ENCODE measurements at regions not wholly inside any gene's neighbourhood (a gene's known extent, or its start where the extent isn't known, plus 50 kb on each side); places are given as distances from the start of the nearest gene placed in this dataset.

GRCh38 chr6:105966481-105966880 is 119.7 kb upstream of the PRDM1 start:
- no peak for DNase-seq (ENCODE audit: insufficient read length, low spot score)
- no peak for FAIRE-seq
- no peak for TF ChIP-seq POLR2A (IDR thresholded peaks at IDR 0.05; ENCODE audit: low read depth, low read length)

DNA sequence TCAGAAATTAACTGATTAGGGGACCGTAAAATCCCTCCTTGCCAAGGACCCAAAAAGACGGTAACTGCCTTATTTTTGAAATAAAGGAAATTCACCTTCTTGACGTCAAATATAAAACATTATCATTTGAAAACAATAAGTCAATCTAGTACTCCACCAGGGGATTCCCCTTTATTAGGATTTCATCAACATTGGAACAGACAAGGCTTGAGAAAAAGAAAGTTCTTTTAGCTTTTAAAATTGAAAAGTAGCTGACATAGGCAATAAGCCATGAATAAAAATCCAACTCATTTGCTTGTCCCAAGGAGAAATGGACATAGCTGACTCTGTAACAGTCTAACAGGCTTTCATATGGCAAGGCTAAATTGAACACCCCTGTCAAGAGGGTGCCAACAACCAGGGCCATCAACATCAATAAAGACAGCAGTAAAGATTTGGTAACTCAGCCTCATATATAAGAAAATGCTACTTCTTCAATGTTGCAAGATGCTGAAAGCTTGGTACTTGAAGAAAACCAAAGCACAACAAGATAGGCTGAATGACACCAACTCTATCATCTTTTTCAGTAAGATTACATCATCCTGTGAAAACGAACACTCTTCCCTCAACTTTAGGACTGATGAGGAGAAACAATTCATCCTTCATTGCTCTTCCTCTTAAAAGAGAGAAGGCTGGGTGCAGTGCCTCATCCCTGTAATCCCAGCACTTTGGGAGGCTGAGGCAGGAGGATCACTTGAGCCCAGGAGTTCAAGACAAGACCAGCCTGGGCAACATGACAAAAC is 121.0 kb upstream of the PRDM1 start:
- DNase-seq (ENCODE audit: insufficient read length, low spot score) (no peak), FAIRE-seq (no peak)
- TF ChIP-seq POLR2A (IDR thresholded peaks at IDR 0.05; ENCODE audit: low read depth, low read length), result no peak

DNA sequence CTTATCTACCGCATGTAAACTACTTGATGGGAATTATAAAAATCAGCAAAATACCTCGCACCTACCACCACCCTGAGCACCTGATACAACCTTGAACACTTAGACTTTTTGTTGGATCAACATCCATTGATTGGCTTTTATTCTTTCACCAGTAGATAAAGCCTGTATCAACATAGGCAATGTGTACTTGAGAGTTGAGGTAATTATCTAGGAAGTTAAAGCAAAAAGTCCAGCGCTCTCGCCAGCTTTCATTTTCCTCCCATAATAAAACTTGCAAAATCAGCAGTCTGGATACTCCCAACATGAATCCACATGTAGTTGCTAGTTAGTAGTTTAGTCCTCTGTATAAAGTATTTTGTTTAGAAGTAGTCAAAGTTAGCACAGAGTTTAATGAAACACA is 132.0 kb upstream of the PRDM1 start:
- DNase-seq (ENCODE audit: insufficient read length, low spot score) (no peak), FAIRE-seq (no peak)
- no peak for TF ChIP-seq POLR2A (IDR thresholded peaks at IDR 0.05; ENCODE audit: low read depth, low read length)

DNA sequence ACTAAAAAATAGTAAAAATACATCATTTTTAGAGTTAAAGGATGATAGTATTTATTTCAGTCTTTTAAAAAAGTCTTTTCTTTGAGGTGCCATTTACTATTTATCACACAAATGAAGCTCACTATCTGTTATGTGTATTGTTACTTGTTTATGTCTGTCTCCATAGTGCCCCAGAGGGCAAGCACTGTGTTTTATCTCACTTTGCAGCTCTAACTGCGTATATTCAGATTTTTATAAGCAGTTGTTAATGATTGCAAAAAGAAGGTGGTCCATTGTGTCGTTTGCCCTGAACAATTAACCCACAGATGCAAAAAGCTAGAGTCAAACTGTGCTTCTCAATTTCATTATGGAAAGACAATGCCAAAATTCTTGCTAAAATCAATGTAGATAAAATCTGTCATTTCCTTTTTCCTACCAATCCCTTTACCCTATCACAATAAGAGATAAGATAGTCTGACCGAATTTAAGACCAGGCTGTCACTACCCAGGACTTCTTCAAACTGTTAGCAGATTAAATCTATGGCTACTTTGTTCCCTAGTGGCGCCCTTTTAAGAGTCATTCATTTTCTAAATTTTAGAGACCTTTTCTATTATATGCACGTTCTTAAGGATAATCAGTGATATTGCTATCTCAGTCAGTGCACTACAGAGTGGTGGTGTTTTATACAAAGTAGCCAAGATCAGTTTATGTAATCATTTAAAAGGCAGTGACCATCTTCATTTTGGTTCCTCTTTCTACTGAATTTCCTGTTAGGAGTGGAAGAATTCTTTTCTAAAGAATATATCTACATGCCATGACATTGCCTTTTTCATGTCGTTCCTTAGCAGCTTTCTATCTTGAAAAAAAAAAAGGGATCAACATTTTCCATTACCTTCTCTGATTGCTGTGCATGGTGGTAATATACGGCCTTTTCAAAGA is 133.1 kb upstream of the PRDM1 start:
- DNase-seq (ENCODE audit: insufficient read length, low spot score) (no peak), FAIRE-seq (no peak)
- TF ChIP-seq POLR2A (IDR thresholded peaks at IDR 0.05; ENCODE audit: low read depth, low read length), result no peak

DNA sequence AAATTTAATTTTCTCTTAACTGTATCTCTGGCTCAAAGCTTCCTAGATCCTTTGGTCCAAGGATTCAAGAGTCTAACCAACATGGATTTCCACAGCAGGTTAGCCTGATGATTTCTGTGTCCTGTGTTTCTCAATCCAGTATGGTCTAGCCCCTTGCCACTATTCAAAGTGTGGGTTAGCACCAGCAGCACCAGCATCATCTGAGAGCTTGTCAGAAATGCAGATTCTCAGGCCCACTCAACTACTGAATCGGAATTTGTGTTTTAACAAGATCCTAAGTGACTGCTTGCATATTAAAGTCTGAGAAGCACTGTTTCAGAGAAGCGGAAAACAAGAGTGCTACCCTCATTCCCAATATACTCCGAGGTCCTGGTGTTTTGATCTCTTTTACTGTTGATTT is 133.8 kb upstream of the PRDM1 start:
- no peak for TF ChIP-seq POLR2A (IDR thresholded peaks at IDR 0.05; ENCODE audit: low read depth, low read length)
- no peak for FAIRE-seq

DNA sequence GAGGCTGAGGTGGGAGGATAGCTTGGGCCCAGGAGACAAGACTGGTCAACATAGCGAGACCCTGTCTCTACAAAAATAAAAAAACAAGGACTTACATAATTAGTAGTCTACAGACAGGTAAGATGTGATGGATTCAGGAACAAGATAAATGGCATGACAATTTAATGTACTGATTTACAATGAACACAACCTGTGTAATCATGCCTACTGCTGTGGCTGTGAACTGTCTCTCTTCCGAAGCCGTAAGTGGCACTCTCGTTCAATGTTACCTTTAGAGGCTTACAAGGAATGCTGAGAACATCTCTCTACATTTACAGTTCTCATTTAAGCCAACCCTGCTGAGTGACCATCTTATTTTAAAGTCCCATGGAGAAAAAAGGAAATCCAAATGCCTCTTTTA is 134.8 kb upstream of the PRDM1 start:
- DNase-seq (ENCODE audit: insufficient read length, low spot score), result no peak
- no peak for FAIRE-seq
- no peak for TF ChIP-seq POLR2A (IDR thresholded peaks at IDR 0.05; ENCODE audit: low read depth, low read length)

More for the DNA sequence above, 133.8 kb upstream of the PRDM1 start:
- DNase-seq (ENCODE audit: insufficient read length, low spot score), result no peak

DNA sequence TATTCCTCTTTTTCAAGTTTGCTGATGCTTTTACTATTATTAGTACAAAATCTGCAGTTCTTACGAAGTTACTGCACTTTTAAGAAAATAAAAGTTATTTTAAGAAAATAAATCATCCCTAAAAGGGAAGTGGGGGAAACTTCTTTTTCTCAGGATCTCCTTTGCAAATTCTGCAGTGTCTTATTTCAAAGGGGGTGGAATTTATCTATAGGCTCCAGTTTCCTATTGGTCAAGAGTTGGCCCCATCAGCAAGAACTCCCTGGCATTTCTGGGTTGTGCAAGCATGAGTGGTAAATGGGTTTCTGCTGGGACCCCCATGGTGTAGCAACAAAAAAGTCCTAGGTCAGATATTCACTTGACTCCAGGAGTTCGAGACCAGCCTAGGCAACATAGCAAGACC is 136.3 kb upstream of the PRDM1 start:
- DNase-seq (ENCODE audit: insufficient read length, low spot score), result no peak
- no peak for TF ChIP-seq POLR2A (IDR thresholded peaks at IDR 0.05; ENCODE audit: low read depth, low read length)
- no peak for FAIRE-seq

DNA sequence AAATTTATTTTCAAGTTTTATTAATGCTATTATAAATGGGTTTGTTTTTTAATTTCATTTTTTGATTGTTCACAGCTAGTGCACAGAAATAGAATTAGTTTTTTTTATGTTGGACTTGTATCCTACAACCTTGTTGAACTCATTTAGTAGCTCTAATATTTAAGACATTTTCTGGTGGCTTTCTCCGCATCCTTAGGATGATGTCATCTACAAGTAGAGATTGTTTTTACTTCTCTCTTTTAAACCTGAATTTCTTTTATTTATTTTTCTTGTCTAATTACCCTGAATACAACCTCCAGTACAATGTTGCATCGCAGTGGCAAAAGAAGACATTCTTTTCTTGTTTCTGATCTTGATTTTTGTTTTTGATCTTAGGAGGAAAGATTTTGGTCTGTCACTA is 142.6 kb upstream of the PRDM1 start:
- DNase-seq (ENCODE audit: insufficient read length, low spot score), result no peak
- no peak for FAIRE-seq
- TF ChIP-seq POLR2A (IDR thresholded peaks at IDR 0.05; ENCODE audit: low read depth, low read length), result no peak

DNA sequence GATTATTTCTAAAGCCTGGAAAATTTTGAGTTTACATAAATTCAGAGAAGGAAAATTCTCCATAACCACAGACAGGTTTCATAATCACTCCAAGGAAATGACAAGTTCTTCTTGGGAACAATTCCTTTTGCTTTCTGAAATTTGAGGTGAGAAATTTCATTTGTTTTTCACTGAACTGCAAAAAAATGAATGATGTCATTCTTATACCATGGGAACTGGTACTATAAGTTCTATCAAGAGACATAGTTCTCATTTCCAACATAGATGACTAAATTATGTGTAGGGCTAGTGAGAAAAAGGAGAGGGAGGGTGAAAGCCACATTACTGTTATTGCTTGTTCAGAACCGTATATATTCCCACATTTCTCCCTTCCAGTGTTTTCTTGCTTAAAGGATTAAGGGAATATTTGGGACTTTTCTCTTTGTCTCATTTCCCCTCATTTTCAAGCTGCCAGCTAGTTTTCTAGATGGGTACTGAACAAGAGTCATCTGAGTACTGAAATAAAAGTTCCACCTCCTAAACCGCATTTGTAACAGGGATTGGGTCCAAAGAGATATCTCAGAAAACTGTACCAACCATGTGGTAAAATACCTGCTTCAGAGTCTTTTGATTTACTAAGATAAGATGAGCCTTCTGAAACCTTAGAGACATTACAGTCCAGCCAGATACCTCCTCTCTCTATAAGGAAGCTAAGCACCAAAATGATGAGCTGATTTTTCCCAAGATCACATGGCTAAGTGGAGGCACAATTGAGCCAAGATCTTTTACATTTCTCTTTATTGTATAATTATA is 144.3 kb upstream of the PRDM1 start:
- FAIRE-seq (no peak), DNase-seq (ENCODE audit: insufficient read length, low spot score) (no peak)
- no peak for TF ChIP-seq POLR2A (IDR thresholded peaks at IDR 0.05; ENCODE audit: low read depth, low read length)

DNA sequence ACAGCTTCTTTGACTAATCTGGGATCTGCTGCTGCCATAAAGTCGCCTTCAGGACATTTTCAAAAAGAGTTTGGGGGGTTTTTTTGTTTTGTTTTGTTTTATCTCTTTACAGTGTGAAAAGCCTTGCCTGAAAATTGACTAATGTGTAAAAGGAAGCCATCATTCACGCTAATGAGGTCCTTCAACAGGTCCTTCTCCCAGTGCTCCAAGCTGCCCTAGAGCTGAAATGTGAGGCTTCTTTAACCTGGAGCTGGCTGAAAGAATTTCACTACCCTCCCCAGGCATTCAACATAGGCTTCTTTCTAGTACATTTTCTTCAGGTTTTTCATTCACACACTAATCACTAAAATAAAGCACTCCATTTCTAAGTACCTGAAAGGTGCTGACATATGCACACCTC is 145.1 kb upstream of the PRDM1 start:
- DNase-seq (ENCODE audit: insufficient read length, low spot score), result no peak
- FAIRE-seq, result no peak

GRCh38 chr6:105936972-105937371 is 149.2 kb upstream of the PRDM1 start:
- no peak for TF ChIP-seq POLR2A (IDR thresholded peaks at IDR 0.05; ENCODE audit: low read depth, low read length)
- no peak for DNase-seq (ENCODE audit: insufficient read length, low spot score)
- FAIRE-seq, result no peak

More for the DNA sequence above, 145.1 kb upstream of the PRDM1 start:
- TF ChIP-seq POLR2A (IDR thresholded peaks at IDR 0.05; ENCODE audit: low read depth, low read length), result no peak

DNA sequence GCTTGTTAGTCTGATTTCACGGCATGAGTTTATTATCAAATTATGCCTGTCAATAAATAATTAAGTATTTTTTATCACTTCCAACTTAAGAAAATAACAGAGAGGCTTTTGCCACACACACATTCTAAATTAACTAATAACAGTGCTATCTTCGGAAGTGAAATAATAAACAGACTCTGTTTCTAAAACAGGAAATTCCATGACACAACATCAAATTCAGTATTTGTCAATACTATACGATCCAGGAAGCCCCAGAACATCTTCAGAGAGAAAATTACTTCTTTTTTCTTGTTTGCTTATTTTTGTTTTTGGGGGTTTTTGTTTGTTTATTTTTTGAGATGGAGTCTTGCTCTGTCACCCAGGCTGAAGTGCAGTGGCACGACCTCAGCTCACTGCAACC is 150.7 kb upstream of the PRDM1 start:
- TF ChIP-seq POLR2A (IDR thresholded peaks at IDR 0.05; ENCODE audit: low read depth, low read length), result no peak
- DNase-seq (ENCODE audit: insufficient read length, low spot score) (no peak), FAIRE-seq (no peak)

GRCh38 chr6:105934708-105935107 is 151.4 kb upstream of the PRDM1 start:
- no peak for DNase-seq (ENCODE audit: insufficient read length, low spot score)
- no peak for FAIRE-seq
- no peak for TF ChIP-seq POLR2A (IDR thresholded peaks at IDR 0.05; ENCODE audit: low read depth, low read length)

GRCh38 chr6:105932440-105932839 is 153.7 kb upstream of the PRDM1 start:
- no peak for DNase-seq (ENCODE audit: insufficient read length, low spot score)
- FAIRE-seq, result no peak
- no peak for TF ChIP-seq POLR2A (IDR thresholded peaks at IDR 0.05; ENCODE audit: low read depth, low read length)
